ENCODE measurements at regions not wholly inside any gene's neighbourhood (a gene's known extent, or its start where the extent isn't known, plus 50 kb on each side); places are given as distances from the start of the nearest gene placed in this dataset.

DNA sequence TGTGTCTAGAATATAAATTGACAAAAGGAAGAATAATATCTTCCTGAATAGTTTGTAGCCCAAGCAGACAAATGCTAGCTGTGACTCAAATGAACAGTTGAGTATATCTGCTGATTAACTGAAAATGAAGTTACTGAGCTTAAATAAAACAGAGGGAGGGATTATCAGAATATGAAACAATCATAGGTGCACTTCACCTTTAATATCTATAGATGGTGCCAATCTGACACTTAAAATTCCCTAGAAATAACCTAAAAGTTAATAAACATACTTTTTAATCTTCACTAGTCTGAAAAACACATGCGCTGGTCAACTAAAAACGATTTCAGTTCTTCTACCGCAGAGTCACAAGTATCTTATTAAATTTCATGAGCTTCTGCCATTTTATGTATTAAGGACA, 280.8 kb upstream of the RASA1 start:
- TF ChIP-seq, protein P1, sequence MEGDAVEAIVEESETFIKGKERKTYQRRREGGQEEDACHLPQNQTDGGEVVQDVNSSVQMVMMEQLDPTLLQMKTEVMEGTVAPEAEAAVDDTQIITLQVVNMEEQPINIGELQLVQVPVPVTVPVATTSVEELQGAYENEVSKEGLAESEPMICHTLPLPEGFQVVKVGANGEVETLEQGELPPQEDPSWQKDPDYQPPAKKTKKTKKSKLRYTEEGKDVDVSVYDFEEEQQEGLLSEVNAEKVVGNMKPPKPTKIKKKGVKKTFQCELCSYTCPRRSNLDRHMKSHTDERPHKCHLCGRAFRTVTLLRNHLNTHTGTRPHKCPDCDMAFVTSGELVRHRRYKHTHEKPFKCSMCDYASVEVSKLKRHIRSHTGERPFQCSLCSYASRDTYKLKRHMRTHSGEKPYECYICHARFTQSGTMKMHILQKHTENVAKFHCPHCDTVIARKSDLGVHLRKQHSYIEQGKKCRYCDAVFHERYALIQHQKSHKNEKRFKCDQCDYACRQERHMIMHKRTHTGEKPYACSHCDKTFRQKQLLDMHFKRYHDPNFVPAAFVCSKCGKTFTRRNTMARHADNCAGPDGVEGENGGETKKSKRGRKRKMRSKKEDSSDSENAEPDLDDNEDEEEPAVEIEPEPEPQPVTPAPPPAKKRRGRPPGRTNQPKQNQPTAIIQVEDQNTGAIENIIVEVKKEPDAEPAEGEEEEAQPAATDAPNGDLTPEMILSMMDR (IDR thresholded peaks at IDR 0.05; ENCODE audit: insufficient read depth, low read length), result no peak
- no peak overlapping the region for H3K4me3 ChIP-seq (ENCODE audit: low read depth, low read length)
- no peak for DNase-seq (ENCODE audit: low read depth)

DNA sequence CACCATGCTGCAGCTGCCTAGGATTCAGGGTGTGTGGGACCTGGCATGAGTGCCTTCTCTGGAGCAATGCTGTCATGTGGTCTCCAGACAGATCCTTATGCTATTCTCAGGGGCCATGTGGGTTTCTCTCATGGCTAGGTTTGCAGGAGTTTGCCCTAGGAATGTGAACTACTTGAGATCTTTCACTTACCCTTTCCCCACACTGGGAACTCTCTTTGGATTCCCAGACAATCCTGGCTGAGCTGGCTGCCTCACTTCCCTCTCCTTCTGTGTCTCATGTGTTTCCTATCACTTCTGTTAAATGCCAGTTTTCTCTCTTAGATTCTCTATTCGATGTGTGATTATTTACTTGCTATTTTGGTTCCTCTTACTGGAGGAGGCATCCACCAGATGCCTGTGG, 270.2 kb upstream of the RASA1 start:
- TF ChIP-seq, protein P1 (IDR thresholded peaks at IDR 0.05; ENCODE audit: insufficient read depth, low read length), result no peak
- no peak for DNase-seq (ENCODE audit: low read depth)

DNA sequence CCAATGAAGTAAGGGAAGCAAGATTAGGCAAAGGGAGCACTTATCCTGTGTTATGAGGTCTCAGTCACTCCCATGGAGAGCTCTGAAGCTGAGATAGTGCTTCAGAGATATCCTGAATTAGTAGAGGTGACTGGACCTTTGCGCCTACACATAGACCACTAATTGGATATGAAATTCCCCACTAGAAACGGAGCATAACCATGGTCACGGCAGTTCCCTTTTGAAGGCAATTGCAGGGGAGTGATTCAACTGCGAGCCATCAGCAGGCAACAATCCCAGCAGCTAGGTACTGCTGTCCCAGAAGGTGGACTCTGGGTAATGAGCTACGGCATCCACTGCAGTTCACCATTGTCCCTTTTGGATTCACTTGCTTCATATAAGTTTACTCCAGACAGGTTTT, 267.7 kb upstream of the RASA1 start:
- TF ChIP-seq, protein P1 (IDR thresholded peaks at IDR 0.05; ENCODE audit: insufficient read depth, low read length), result no peak
- DNase-seq (ENCODE audit: low read depth), result no peak
- H3K4me3 ChIP-seq (ENCODE audit: low read depth, low read length), result no peak overlapping the region

More for the DNA sequence above, 270.2 kb upstream of the RASA1 start:
- H3K4me3 ChIP-seq (ENCODE audit: low read depth, low read length), result no peak overlapping the region

DNA sequence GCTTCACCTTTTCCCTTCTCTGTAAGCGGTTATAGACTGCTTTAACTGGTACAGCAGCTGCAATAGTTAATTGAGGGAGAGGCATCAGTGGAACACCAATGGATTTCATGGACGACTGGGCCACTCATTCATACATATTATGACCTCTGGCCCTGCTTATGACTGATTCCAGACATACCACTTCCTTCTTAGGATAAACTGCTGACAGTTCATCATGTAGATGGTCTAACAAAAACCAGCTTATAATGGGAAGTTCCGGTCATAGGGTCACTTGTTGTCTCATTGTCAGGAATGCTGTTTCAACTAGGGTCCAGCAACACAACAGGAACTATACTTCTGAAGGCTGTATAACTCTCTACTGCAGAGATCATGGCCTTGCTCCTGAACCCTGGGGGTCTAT, 265.2 kb upstream of the RASA1 start:
- TF ChIP-seq, protein P1 (IDR thresholded peaks at IDR 0.05; ENCODE audit: insufficient read depth, low read length), result no peak
- no peak for DNase-seq (ENCODE audit: low read depth)
- H3K4me3 ChIP-seq (ENCODE audit: low read depth, low read length), result no peak overlapping the region

DNA sequence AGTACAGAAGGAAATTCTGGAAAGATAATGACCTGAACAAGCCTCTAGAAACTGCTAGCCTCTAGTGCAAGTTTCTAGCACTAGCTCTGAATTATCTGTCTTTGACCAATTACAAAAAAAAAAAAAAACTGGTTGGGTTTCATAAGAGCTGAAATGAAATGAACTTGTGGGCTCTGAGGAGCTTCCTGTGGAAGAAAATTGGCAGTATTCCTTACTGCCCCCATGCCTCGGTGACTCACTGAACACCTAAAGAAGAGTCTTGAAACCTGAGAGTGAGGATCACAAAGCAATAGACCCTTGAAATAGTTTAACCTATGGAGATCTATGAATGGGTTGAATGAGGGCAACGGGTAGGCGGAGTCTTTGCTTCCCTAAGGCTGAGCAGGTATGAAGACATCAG, 263.6 kb upstream of the RASA1 start:
- H3K4me3 ChIP-seq (ENCODE audit: low read depth, low read length), result no peak overlapping the region
- DNase-seq (ENCODE audit: low read depth), result no peak
- TF ChIP-seq, protein P1 (IDR thresholded peaks at IDR 0.05; ENCODE audit: insufficient read depth, low read length), result no peak

DNA sequence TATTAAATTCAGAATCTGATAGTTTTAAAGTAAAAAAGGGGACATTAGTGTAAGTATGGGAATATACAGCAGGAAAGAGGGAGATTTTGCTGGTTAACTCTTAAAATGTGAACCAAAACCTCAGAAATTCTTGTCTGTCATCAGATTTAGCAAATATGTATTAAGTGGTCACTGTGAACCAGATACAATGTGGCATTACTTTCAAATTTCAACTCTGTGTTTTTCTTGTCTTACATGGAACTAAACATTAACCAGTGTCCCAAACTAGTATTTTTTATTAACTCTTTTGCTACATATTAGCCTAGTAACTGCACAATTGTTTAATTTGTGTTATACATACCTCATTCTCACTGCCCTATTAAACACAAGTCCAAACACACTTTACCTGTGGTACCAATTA, 259.9 kb upstream of the RASA1 start:
- TF ChIP-seq, protein P1 (IDR thresholded peaks at IDR 0.05; ENCODE audit: insufficient read depth, low read length), result no peak
- no peak overlapping the region for H3K4me3 ChIP-seq (ENCODE audit: low read depth, low read length)
- DNase-seq (ENCODE audit: low read depth), result no peak

Measured in fibroblast of the aortic adventitia (primary cell).